DND-41 (cell line): ENCODE measurements at regions not wholly inside any gene's neighbourhood (a gene's known extent, or its start where the extent isn't known, plus 50 kb on each side); places are given as distances from the start of the nearest gene placed in this dataset.

Experiments used
- ATAC-seq: fragments of 200-7000 bp; cut with Tn5 transposase; 3 replicates; pipeline ENCODE4 v1.9.1; 2021; ENCODE audit warnings: low read depth; ENCODE audit not compliant: insufficient read depth
- DNase-seq: peaks from one replicate; pipeline ENCODE4 v3.0.0-alpha.2; 2020
- H2AFZ ChIP-seq: 2 replicates; pipeline ENCODE4 v1.6.0; 2012; ENCODE audit warnings: low read depth, low read length
- H3K27ac ChIP-seq: 2 replicates; pipeline ENCODE4 v1.5.1; 2012; ENCODE audit warnings: low read length, inconsistent platforms
- H3K27me3 ChIP-seq: fragments of 200-600 bp; sonication (generic); 2 replicates; pipeline ENCODE4 v1.6.0; 2012; ENCODE audit warnings: low read length, mild to moderate bottlenecking, inconsistent platforms; ENCODE audit not compliant: insufficient read depth, poor library complexity
- H3K36me3 ChIP-seq: 2 replicates; pipeline ENCODE4 v1.5.1; 2012; ENCODE audit warnings: low read length, inconsistent platforms; ENCODE audit not compliant: insufficient read depth
- H3K4me1 ChIP-seq: 2 replicates; pipeline ENCODE4 v1.5.1; 2012; ENCODE audit warnings: mild to moderate bottlenecking, low read length; ENCODE audit not compliant: insufficient read depth
- H3K4me2 ChIP-seq: 2 replicates; pipeline ENCODE4 v1.6.0; 2012; ENCODE audit warnings: mild to moderate bottlenecking, moderate library complexity, low read length, inconsistent platforms; ENCODE audit not compliant: insufficient read depth
- H3K4me3 ChIP-seq, 2 experiments: fragments of 200-600 bp in 1 of 2; shearing (Covaris generic) in 1 of 2; 2 replicates each; pipeline ENCODE4 v1.5.1; 2012 to 2016; ENCODE audit warnings: inconsistent platforms in 2 of 2, low read length in 2 of 2, mild to moderate bottlenecking in 2 of 2, low read depth in 1 of 2, moderate library complexity in 1 of 2
- H3K79me2 ChIP-seq: 2 replicates; pipeline ENCODE4 v1.6.0; 2012; ENCODE audit warnings: low read length, inconsistent platforms; ENCODE audit not compliant: insufficient read depth
- H3K9ac ChIP-seq: 2 replicates; pipeline ENCODE4 v1.6.0; 2012; ENCODE audit warnings: low read depth, mild to moderate bottlenecking, inconsistent platforms, low read length, moderate library complexity
- H3K9me3 ChIP-seq: 2 replicates; pipeline ENCODE4 v1.5.1; 2012; ENCODE audit warnings: low read length, moderate library complexity, mild to moderate bottlenecking, inconsistent platforms; ENCODE audit not compliant: insufficient read depth, severe bottlenecking
- H4K20me1 ChIP-seq: 2 replicates; pipeline ENCODE4 v1.6.0; 2012; ENCODE audit warnings: low read length; ENCODE audit not compliant: insufficient read depth
- CTCF ChIP-seq: IDR thresholded peaks from 2 replicates; pipeline ENCODE4 v1.5.1; 2012; ENCODE audit warnings: borderline replicate concordance, low read length, moderate library complexity, mild to moderate bottlenecking; ENCODE audit not compliant: poor library complexity, severe bottlenecking; ENCODE audit errors: extremely low read depth
- EZH2 ChIP-seq: IDR thresholded peaks from 3 replicates; pipeline ENCODE4 v1.6.1; 2012; ENCODE audit warnings: borderline replicate concordance, low read depth, mild to moderate bottlenecking, moderate library complexity, low read length, inconsistent platforms; ENCODE audit not compliant: severe bottlenecking

GRCh38 chr2:187136646-187137045 lies 287.7 kb upstream of the ZSWIM2 start:
- Histone ChIP-seq H4K20me1 (no peaks in the 10 kb centered on the region), H3K27ac (no peak overlapping the region), H3K4me3 (no peak overlapping the region), H3K27me3 (no peaks in the 10 kb centered on the region), H3K4me2 (no peak overlapping the region), H2AFZ (no peak overlapping the region), H3K9me3 (no peaks in the 10 kb centered on the region), H3K9ac (no peak overlapping the region), H3K4me1 (no peaks in the 10 kb centered on the region), H3K36me3 (no peaks in the 10 kb centered on the region), H3K79me2 (no peaks in the 10 kb centered on the region)
- no peak for ATAC-seq
- no peak for DNase-seq
- TF ChIP-seq CTCF (no peak), EZH2 (no peak)

GRCh38 chr2:187134306-187134705 lies 285.3 kb upstream of the ZSWIM2 start:
- Histone ChIP-seq H3K27me3 (no peaks in the 10 kb centered on the region), H3K9me3 (no peaks in the 10 kb centered on the region), H3K36me3 (no peaks in the 10 kb centered on the region), H4K20me1 (no peaks in the 10 kb centered on the region), H3K4me2 (no peak overlapping the region), H3K4me1 (no peaks in the 10 kb centered on the region), H3K27ac (no peak overlapping the region), H3K4me3 (no peak overlapping the region), H3K79me2 (no peaks in the 10 kb centered on the region), H2AFZ (no peak overlapping the region), H3K9ac (no peak overlapping the region)
- DNase-seq (no peak), ATAC-seq (no peak)
- TF ChIP-seq CTCF, result no peak

- Histone ChIP-seq H4K20me1 (no peaks in the 10 kb centered on the region), H3K4me3 (no peak overlapping the region), H3K9ac (no peak overlapping the region), H2AFZ (no peak overlapping the region), H3K27me3 (no peaks in the 10 kb centered on the region), H3K4me2 (no peak overlapping the region), H3K79me2 (no peaks in the 10 kb centered on the region), H3K4me1 (no peaks in the 10 kb centered on the region), H3K27ac (no peak overlapping the region), H3K9me3 (no peaks in the 10 kb centered on the region), H3K36me3 (no peaks in the 10 kb centered on the region)
- TF ChIP-seq EZH2 (no peak), CTCF (no peak)
- ATAC-seq (no peak), DNase-seq (no peak)
Measured at GRCh38 chr2:187129868-187130267, 280.9 kb upstream of the ZSWIM2 start.

- DNase-seq, result no peak
- H3K27ac ChIP-seq, result no peak overlapping the region
- H3K4me2 ChIP-seq, result no peak overlapping the region
- H3K36me3 ChIP-seq, result no peaks in the 10 kb centered on the region
- no peak for TF ChIP-seq EZH2
- TF ChIP-seq CTCF, result no peak
- no peaks in the 10 kb centered on the region for H4K20me1 ChIP-seq
- H3K9ac ChIP-seq, result no peak overlapping the region
- ATAC-seq, result no peak
- no peaks in the 10 kb centered on the region for H3K4me1 ChIP-seq
- no peak overlapping the region for H3K4me3 ChIP-seq
- no peaks in the 10 kb centered on the region for H3K27me3 ChIP-seq
- no peak overlapping the region for H2AFZ ChIP-seq
- H3K79me2 ChIP-seq, result no peaks in the 10 kb centered on the region
- no peaks in the 10 kb centered on the region for H3K9me3 ChIP-seq
Measured at GRCh38 chr2:187129306-187129705, 280.3 kb upstream of the ZSWIM2 start.
